H9 (cell line): ENCODE measurements at regions not wholly inside any gene's neighbourhood (a gene's known extent, or its start where the extent isn't known, plus 50 kb on each side); places are given as distances from the start of the nearest gene placed in this dataset.

Experiments
- DNase-seq: peaks from one replicate; pipeline ENCODE4 v3.0.0-alpha.2; 2017
- H2AFZ ChIP-seq: one replicate; pipeline ENCODE4 v1.6.1; 2013; ENCODE audit warnings: mild to moderate bottlenecking, low read length, control low read depth, moderate library complexity
- H2AK5ac ChIP-seq: 2 replicates; pipeline ENCODE4 v1.6.1; 2013; ENCODE audit warnings: low read length, control low read depth, mixed read lengths; ENCODE audit not compliant: insufficient read length
- H2BK120ac ChIP-seq: one replicate; pipeline ENCODE4 v1.6.1; 2013; ENCODE audit warnings: low read depth, mild to moderate bottlenecking, low read length, control low read depth, inconsistent platforms; ENCODE audit not compliant: poor library complexity, severe bottlenecking
- H2BK12ac ChIP-seq: 2 replicates; pipeline ENCODE4 v1.6.1; 2013; ENCODE audit warnings: low read length, control low read depth, mixed read lengths, low read depth; ENCODE audit not compliant: insufficient read length
- H2BK15ac ChIP-seq: 2 replicates; pipeline ENCODE4 v1.6.1; 2013; ENCODE audit warnings: low read depth, low read length, control low read depth
- H2BK20ac ChIP-seq: one replicate; pipeline ENCODE4 v1.6.1; 2013; ENCODE audit warnings: low read depth, mild to moderate bottlenecking, low read length, control low read depth, inconsistent platforms; ENCODE audit not compliant: poor library complexity, severe bottlenecking
- H2BK5ac ChIP-seq: 2 replicates; pipeline ENCODE4 v1.6.1; 2013; ENCODE audit warnings: low read length, control low read depth, mixed read lengths; ENCODE audit not compliant: insufficient read length
- H3K14ac ChIP-seq: 2 replicates; pipeline ENCODE4 v1.6.1; 2013; ENCODE audit warnings: low read length, control low read depth; ENCODE audit not compliant: insufficient read depth
- H3K18ac ChIP-seq: 2 replicates; pipeline ENCODE4 v1.6.1; 2013; ENCODE audit warnings: low read depth, mild to moderate bottlenecking, mixed read lengths, low read length, control low read depth; ENCODE audit not compliant: insufficient read length
- H3K23ac ChIP-seq: 2 replicates; pipeline ENCODE4 v1.6.1; 2013; ENCODE audit warnings: low read length, control low read depth, mixed read lengths, low read depth; ENCODE audit not compliant: insufficient read length
- H3K23me2 ChIP-seq: 2 replicates; pipeline ENCODE4 v1.6.1; 2013; ENCODE audit warnings: low read depth, mild to moderate bottlenecking, mixed read lengths, low read length, control low read depth; ENCODE audit not compliant: insufficient read length, poor library complexity, severe bottlenecking
- H3K27ac ChIP-seq: 2 replicates; pipeline ENCODE4 v1.5.1; 2013; ENCODE audit warnings: low read length, control low read depth, mixed read lengths, low read depth; ENCODE audit not compliant: insufficient read length
- H3K27me3 ChIP-seq: 2 replicates; pipeline ENCODE4 v1.6.1; 2013; ENCODE audit warnings: low read length, control low read depth, inconsistent platforms; ENCODE audit not compliant: insufficient read depth
- H3K4ac ChIP-seq: 2 replicates; pipeline ENCODE4 v1.6.1; 2013; ENCODE audit warnings: low read depth, mild to moderate bottlenecking, control low read depth, inconsistent platforms, low read length, moderate library complexity
- H3K4me1 ChIP-seq: 2 replicates; pipeline ENCODE4 v1.6.1; 2013; ENCODE audit warnings: low read length, control low read depth, inconsistent platforms; ENCODE audit not compliant: insufficient read depth
- H3K4me2 ChIP-seq: 2 replicates; pipeline ENCODE4 v1.6.1; 2013; ENCODE audit warnings: low read length, control low read depth, mixed read lengths; ENCODE audit not compliant: insufficient read length, insufficient read depth
- H3K56ac ChIP-seq: 2 replicates; pipeline ENCODE4 v1.6.1; 2013; ENCODE audit warnings: low read depth, mild to moderate bottlenecking, mixed read lengths, low read length, control low read depth; ENCODE audit not compliant: insufficient read length
- H3K79me1 ChIP-seq: 2 replicates; pipeline ENCODE4 v1.6.1; 2013; ENCODE audit warnings: low read depth, mild to moderate bottlenecking, moderate library complexity, low read length, control low read depth, inconsistent platforms; ENCODE audit not compliant: insufficient read depth, poor library complexity, severe bottlenecking
- H3K79me2 ChIP-seq: 2 replicates; pipeline ENCODE4 v1.6.1; 2013; ENCODE audit warnings: low read length, control low read depth, inconsistent platforms; ENCODE audit not compliant: insufficient read depth
- H3K9ac ChIP-seq: 2 replicates; pipeline ENCODE4 v1.6.1; 2013; ENCODE audit warnings: low read length, control low read depth, mixed read lengths; ENCODE audit not compliant: insufficient read length; ENCODE audit errors: extremely low read depth
- H3K9me3 ChIP-seq: one replicate; pipeline ENCODE4 v1.6.1; 2013; ENCODE audit warnings: low read depth, low read length, inconsistent platforms; ENCODE audit not compliant: control insufficient read depth
- H3T11ph ChIP-seq: one replicate; pipeline ENCODE4 v1.6.1; 2013; ENCODE audit warnings: mild to moderate bottlenecking, low read length, control low read depth, inconsistent platforms
- H4K20me1 ChIP-seq: one replicate; pipeline ENCODE4 v1.6.1; 2013; ENCODE audit not compliant: control insufficient read depth, insufficient read length, insufficient read depth
- H4K5ac ChIP-seq: 2 replicates; pipeline ENCODE4 v1.6.1; 2013; ENCODE audit warnings: low read depth, mild to moderate bottlenecking, mixed read lengths, low read length, control low read depth; ENCODE audit not compliant: insufficient read length
- H4K8ac ChIP-seq: replicated peaks from 2 replicates; pipeline ENCODE4 v1.6.1; 2013; ENCODE audit warnings: low read length, control low read depth, mixed read lengths, low read depth; ENCODE audit not compliant: insufficient read length
- H4K91ac ChIP-seq: 2 replicates; pipeline ENCODE4 v1.6.1; 2013; ENCODE audit warnings: low read depth, mild to moderate bottlenecking, moderate library complexity, mixed read lengths, low read length, control low read depth; ENCODE audit not compliant: insufficient read length
- H3K27ac Mint-ChIP-seq, 3 experiments: 2 replicates in 2 of 3; 3 replicates in 1 of 3; pipeline ENCODE4 v1.8.0; 2020 to 2021; ENCODE audit warnings: mixed read lengths in 3 of 3, mild to moderate bottlenecking in 1 of 3, moderate library complexity in 1 of 3
- H3K27me3 Mint-ChIP-seq: 2 replicates; pipeline ENCODE4 v1.8.0; 2021; ENCODE audit warnings: low read depth, mild to moderate bottlenecking, moderate library complexity, mixed read lengths
- H3K36me3 Mint-ChIP-seq, 3 experiments: 2 replicates in 2 of 3; 3 replicates in 1 of 3; pipeline ENCODE4 v1.8.0; 2020 to 2021; ENCODE audit warnings: low read depth in 3 of 3, mixed read lengths in 3 of 3; ENCODE audit not compliant: insufficient read depth in 1 of 3
- H3K4me1 Mint-ChIP-seq, 2 experiments: 2 replicates each; pipeline ENCODE4 v1.8.0; 2020; ENCODE audit warnings: mixed read lengths in 2 of 2
- H3K4me3 Mint-ChIP-seq, 2 experiments: 2 replicates in 1 of 2; 3 replicates in 1 of 2; pipeline ENCODE4 v1.8.0; 2020 to 2021; ENCODE audit warnings: mild to moderate bottlenecking in 2 of 2, mixed read lengths in 2 of 2, moderate library complexity in 1 of 2
- H3K9me3 Mint-ChIP-seq, 2 experiments: 2 replicates in 1 of 2; 3 replicates in 1 of 2; pipeline ENCODE4 v1.8.0; 2020; ENCODE audit warnings: mild to moderate bottlenecking in 2 of 2, mixed read lengths in 2 of 2, moderate library complexity in 1 of 2
- WGBS: extraction: QIAGEN DNeasy Blood & Tissue Kit; methylation state at CpG from one replicate; pipeline ENCODE4 v1.1.7; 2013; ENCODE audit warnings: missing lambda C conversion rate, low lambda C conversion rate, mixed read lengths; ENCODE audit not compliant: insufficient read length; ENCODE audit errors: extremely low coverage; 5-methylcytosine and 5-hydroxymethylcytosine counted together
- TF ChIP-seq, protein P1 (sequence below): fragments of 200-600 bp; sonication (generic); conservative IDR thresholded peaks from 3 replicates; pipeline ENCODE4 v1.8.0; 2021; ENCODE audit warnings: antibody characterized with exemption, mild to moderate bottlenecking

DNA sequence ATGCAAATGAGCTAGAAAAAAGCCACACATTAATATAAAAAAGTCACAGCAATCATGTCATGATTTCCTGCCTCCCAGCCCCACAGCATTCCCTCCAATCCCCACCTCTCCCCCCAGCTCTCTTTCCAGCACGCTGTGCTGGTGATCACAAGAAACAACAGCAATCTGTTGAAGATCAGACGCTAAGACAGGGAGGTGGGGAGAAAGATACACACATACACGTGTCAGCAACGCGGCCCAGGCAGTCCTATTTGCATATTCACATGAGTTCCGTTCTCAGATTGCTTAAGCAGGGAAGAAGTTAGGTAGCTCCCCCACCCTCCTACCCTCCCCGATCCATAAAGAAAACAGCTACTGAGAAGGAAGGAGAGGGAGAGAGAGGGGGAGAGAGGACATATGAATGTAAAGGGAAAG lies 405.5 kb upstream of the PSMD7 start:
- Histone ChIP-seq H2BK20ac (no peak overlapping the region), H3K23ac (no peak overlapping the region), H2BK15ac (no peak overlapping the region), H4K91ac (no peak overlapping the region), H3K27me3 (no peaks in the 10 kb centered on the region), H4K20me1 (no peaks in the 10 kb centered on the region), H3K18ac (peak overlapping the region; percentile 57), H2BK120ac (no peak overlapping the region), H3K9me3 (no peaks in the 10 kb centered on the region), H3K4me2 (peak overlapping the region; percentile 98), H3T11ph (no peak overlapping the region), H3K79me1 (no peaks in the 10 kb centered on the region), H2AFZ (peak overlapping the region; percentile 92), H4K5ac (no peak overlapping the region), H3K4ac (no peak overlapping the region), H3K14ac (no peak overlapping the region), H4K8ac (no peak overlapping the region), H2BK12ac (no peak overlapping the region), H3K79me2 (no peaks in the 10 kb centered on the region), H2AK5ac (no peak overlapping the region), H3K56ac (no peak overlapping the region), H3K4me1 (peaks cover 2% of the 10 kb centered on the region; the same call in 1 of the 2 replicates), H3K23me2 (peaks cover 9% of the 10 kb centered on the region), H3K27ac (no peak overlapping the region), H2BK5ac (no peak overlapping the region), H3K9ac (no peak overlapping the region)
- Mint-ChIP-seq H3K9me3 (no peaks in the 10 kb centered on the region), H3K27me3 (peaks cover 5% of the 10 kb centered on the region), H3K36me3 (no peaks in the 10 kb centered on the region), H3K4me1 (peaks cover 36 to 55% of the 10 kb centered on the region in 2 experiments), H3K27ac (peak overlapping the region in 1 of 3 experiments; percentile 83; a peak in 3 of 7 replicates), H3K4me3 (peak overlapping the region; percentile 52 to 82)
- TF ChIP-seq, protein P1, sequence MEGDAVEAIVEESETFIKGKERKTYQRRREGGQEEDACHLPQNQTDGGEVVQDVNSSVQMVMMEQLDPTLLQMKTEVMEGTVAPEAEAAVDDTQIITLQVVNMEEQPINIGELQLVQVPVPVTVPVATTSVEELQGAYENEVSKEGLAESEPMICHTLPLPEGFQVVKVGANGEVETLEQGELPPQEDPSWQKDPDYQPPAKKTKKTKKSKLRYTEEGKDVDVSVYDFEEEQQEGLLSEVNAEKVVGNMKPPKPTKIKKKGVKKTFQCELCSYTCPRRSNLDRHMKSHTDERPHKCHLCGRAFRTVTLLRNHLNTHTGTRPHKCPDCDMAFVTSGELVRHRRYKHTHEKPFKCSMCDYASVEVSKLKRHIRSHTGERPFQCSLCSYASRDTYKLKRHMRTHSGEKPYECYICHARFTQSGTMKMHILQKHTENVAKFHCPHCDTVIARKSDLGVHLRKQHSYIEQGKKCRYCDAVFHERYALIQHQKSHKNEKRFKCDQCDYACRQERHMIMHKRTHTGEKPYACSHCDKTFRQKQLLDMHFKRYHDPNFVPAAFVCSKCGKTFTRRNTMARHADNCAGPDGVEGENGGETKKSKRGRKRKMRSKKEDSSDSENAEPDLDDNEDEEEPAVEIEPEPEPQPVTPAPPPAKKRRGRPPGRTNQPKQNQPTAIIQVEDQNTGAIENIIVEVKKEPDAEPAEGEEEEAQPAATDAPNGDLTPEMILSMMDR, result no peak
- peak; percentile 57 for DNase-seq
- WGBS, result no CpG with 5 or more reads among the region's 7 CpGs
